Activated B cell treated with CpG ODN at 0.5 μM for 24 hours (primary cell): ENCODE measurements at regions not wholly inside any gene's neighbourhood (a gene's known extent, or its start where the extent isn't known, plus 50 kb on each side); places are given as distances from the start of the nearest gene placed in this dataset.

Experiments
- ATAC-seq: fragments of 200-7000 bp; cut with Tn5 transposase; one replicate; pipeline ENCODE4 v1.10.0; 2021; ENCODE audit warnings: low read depth, mild to moderate bottlenecking, moderate library complexity
- CTCF ChIA-PET: fragments of 350-600 bp; sonication (Branson Sonifier 250); formaldehyde crosslinking; loops from one replicate; lab custom pipeline; 2021; ENCODE audit warnings: antibody characterized with exemption; lab: Charles Lee
- POLR2A ChIA-PET: fragments of 350-600 bp; sonication (Branson Sonifier 250); formaldehyde crosslinking; loops from one replicate; lab custom pipeline; 2021; ENCODE audit warnings: antibody characterized with exemption; lab: Charles Lee
- DNase-seq: peaks from one replicate; pipeline ENCODE4 v3.0.0; 2022
- H3K27ac Mint-ChIP-seq: one replicate; pipeline ENCODE4 v1.8.0; 2020; ENCODE audit warnings: mixed read lengths
- H3K27me3 Mint-ChIP-seq: one replicate; pipeline ENCODE4 v1.8.0; 2021; ENCODE audit warnings: mixed read lengths
- H3K36me3 Mint-ChIP-seq: one replicate; pipeline ENCODE4 v1.8.0; 2021; ENCODE audit warnings: low read depth, mixed read lengths
- H3K4me1 Mint-ChIP-seq: one replicate; pipeline ENCODE4 v1.8.0; 2021; ENCODE audit warnings: mixed read lengths
- H3K4me3 Mint-ChIP-seq: one replicate; pipeline ENCODE4 v1.8.0; 2020; ENCODE audit warnings: mild to moderate bottlenecking, mixed read lengths
- H3K9me3 Mint-ChIP-seq: one replicate; pipeline ENCODE4 v1.8.0; 2020; ENCODE audit warnings: mixed read lengths
- CTCF ChIP-seq: fragments of 200-600 bp; IDR thresholded peaks from one replicate; pipeline ENCODE4 v1.8.0; 2022; ENCODE audit warnings: antibody characterized with exemption, mild to moderate bottlenecking
- intact Hi-C: fragments of 100-400 bp; cut with micrococcal nuclease; formaldehyde crosslinking; loops from one replicate; pipeline ENCODE4 v1.15.1; 2024

- ChIA-PET POLR2A (no interaction called here), CTCF (no interaction called here)
- intact Hi-C loops, result no loop called here
- Mint-ChIP-seq H3K27me3 (no peaks in the 10 kb centered on the region), H3K36me3 (no peaks in the 10 kb centered on the region), H3K4me3 (no peak overlapping the region), H3K4me1 (no peaks in the 10 kb centered on the region), H3K9me3 (no peaks in the 10 kb centered on the region), H3K27ac (no peak overlapping the region)
- TF ChIP-seq CTCF, result no peak
- no peak for ATAC-seq
- DNase-seq, result no peak
Observed at GRCh38 chr3:25355034-25355885, 72.8 kb upstream of the RARB start.

- POLR2A ChIA-PET, result no interaction called here
- H3K9me3 Mint-ChIP-seq, result no peaks in the 10 kb centered on the region
- CTCF ChIA-PET, result no interaction called here
- no peak for ATAC-seq
- H3K27ac Mint-ChIP-seq, result no peak overlapping the region
- TF ChIP-seq CTCF, result no peak
- H3K4me1 Mint-ChIP-seq, result no peaks in the 10 kb centered on the region
- intact Hi-C loops, result no loop called here
- H3K27me3 Mint-ChIP-seq, result no peaks in the 10 kb centered on the region
- DNase-seq, result no peak
- no peak overlapping the region for H3K4me3 Mint-ChIP-seq
- no peaks in the 10 kb centered on the region for H3K36me3 Mint-ChIP-seq
Observed at GRCh38 chr3:25355998-25356397, 72.1 kb upstream of the RARB start.

GRCh38 chr3:25362118-25362517 lies 65.9 kb upstream of the RARB start:
- intact Hi-C loops, result no loop called here
- no peaks in the 10 kb centered on the region for H3K36me3 Mint-ChIP-seq
- H3K27me3 Mint-ChIP-seq, result no peaks in the 10 kb centered on the region
- H3K9me3 Mint-ChIP-seq, result no peaks in the 10 kb centered on the region
- no peak overlapping the region for H3K4me3 Mint-ChIP-seq
- no peak overlapping the region for H3K27ac Mint-ChIP-seq
- POLR2A ChIA-PET, result no interaction called here
- DNase-seq, result no peak
- no peak for TF ChIP-seq CTCF
- H3K4me1 Mint-ChIP-seq, result no peaks in the 10 kb centered on the region
- no peak for ATAC-seq
- CTCF ChIA-PET, result no interaction called here

- CTCF ChIA-PET, result no interaction called here
- H3K27me3 Mint-ChIP-seq, result no peaks in the 10 kb centered on the region
- ATAC-seq (no peak), DNase-seq (no peak)
- H3K27ac Mint-ChIP-seq, result no peak overlapping the region
- H3K4me3 Mint-ChIP-seq, result no peak overlapping the region
- H3K9me3 Mint-ChIP-seq, result no peaks in the 10 kb centered on the region
- no peaks in the 10 kb centered on the region for H3K4me1 Mint-ChIP-seq
- POLR2A ChIA-PET, result no interaction called here
- H3K36me3 Mint-ChIP-seq, result no peaks in the 10 kb centered on the region
- intact Hi-C loops, result no loop called here
- no peak for TF ChIP-seq CTCF
Observed at GRCh38 chr3:25365636-25366035, 62.4 kb upstream of the RARB start.

- ATAC-seq, result no peak
- Mint-ChIP-seq H3K4me1 (no peaks in the 10 kb centered on the region), H3K27ac (no peak overlapping the region), H3K4me3 (no peak overlapping the region), H3K9me3 (no peaks in the 10 kb centered on the region), H3K36me3 (no peaks in the 10 kb centered on the region), H3K27me3 (no peaks in the 10 kb centered on the region)
- no peak for DNase-seq
- intact Hi-C loops, result no loop called here
- POLR2A ChIA-PET, result no interaction called here
- CTCF ChIA-PET, result no interaction called here
- no peak for TF ChIP-seq CTCF
Observed at GRCh38 chr3:25367025-25367424, 61.0 kb upstream of the RARB start.
